ENCODE measurements at regions not wholly inside any gene's neighbourhood (a gene's known extent, or its start where the extent isn't known, plus 50 kb on each side); places are given as distances from the start of the nearest gene placed in this dataset.

- Histone ChIP-seq H3K36me3 (ENCODE audit: insufficient read depth, low read length) (no peaks in the 10 kb centered on the region), H3K9ac (ENCODE audit: low read length) (no peak overlapping the region), H4K20me1 (ENCODE audit: insufficient read depth, low read length) (no peaks in the 10 kb centered on the region), H3K79me2 (ENCODE audit: insufficient read depth, low read length) (no peaks in the 10 kb centered on the region), H3K27ac (ENCODE audit: low read depth, low read length) (no peak overlapping the region), H3K4me2 (ENCODE audit: low read length) (no peak overlapping the region), H3K27me3 (ENCODE audit: insufficient read depth, low read length) (no peaks in the 10 kb centered on the region), H3K4me3 (ENCODE audit: insufficient read depth, low read depth, low read length) (no peak overlapping the region), H3K9me3 (ENCODE audit: insufficient read depth, low read depth, low read length) (no peaks in the 10 kb centered on the region), H3K4me1 (ENCODE audit: insufficient read depth, low read length) (peaks cover 24% of the 10 kb centered on the region), H2AFZ (ENCODE audit: low read depth, low read length) (no peak overlapping the region)
- Mint-ChIP-seq H3K36me3 (ENCODE audit: low read depth, unreplicated experiment) (no peaks in the 10 kb centered on the region), H3K9me3 (ENCODE audit: unreplicated experiment) (peaks cover 12% of the 10 kb centered on the region), H3K4me3 (ENCODE audit: unreplicated experiment) (no peak overlapping the region), H3K27me3 (ENCODE audit: low read depth, unreplicated experiment) (no peaks in the 10 kb centered on the region), H3K27ac (ENCODE audit: unreplicated experiment) (no peak overlapping the region), H3K4me1 (ENCODE audit: low read depth, unreplicated experiment) (peaks cover 16% of the 10 kb centered on the region)
- TF ChIP-seq CTCF (IDR thresholded peaks at IDR 0.05; ENCODE audit: insufficient read depth, low read depth, low read length), result no peak
- TF ChIP-seq EZH2 (IDR thresholded peaks at IDR 0.05; ENCODE audit: insufficient read depth, low read length), result no peak
- DNase-seq (ENCODE audit: low read depth), result no peak
- FAIRE-seq, result no peak
Measured at GRCh38 chr4:79653871-79654270, 245.8 kb upstream of the GK2 start.

- peak overlapping the region; percentile 1 for H3K9ac ChIP-seq (ENCODE audit: low read length)
- no peaks in the 10 kb centered on the region for H3K9me3 ChIP-seq (ENCODE audit: insufficient read depth, low read depth, low read length)
- H3K4me1 ChIP-seq (ENCODE audit: insufficient read depth, low read length), result peaks cover 24% of the 10 kb centered on the region
- no peaks in the 10 kb centered on the region for H3K27me3 ChIP-seq (ENCODE audit: insufficient read depth, low read length)
- no peaks in the 10 kb centered on the region for H3K79me2 ChIP-seq (ENCODE audit: insufficient read depth, low read length)
- H3K4me1 Mint-ChIP-seq (ENCODE audit: low read depth, unreplicated experiment), result peaks cover 16% of the 10 kb centered on the region
- no peak for TF ChIP-seq CTCF (IDR thresholded peaks at IDR 0.05; ENCODE audit: insufficient read depth, low read depth, low read length)
- TF ChIP-seq EZH2 (IDR thresholded peaks at IDR 0.05; ENCODE audit: insufficient read depth, low read length), result no peak
- FAIRE-seq (no peak), DNase-seq (ENCODE audit: low read depth) (no peak)
- H3K27me3 Mint-ChIP-seq (ENCODE audit: low read depth, unreplicated experiment), result no peaks in the 10 kb centered on the region
- H4K20me1 ChIP-seq (ENCODE audit: insufficient read depth, low read length), result no peaks in the 10 kb centered on the region
- no peak overlapping the region for H2AFZ ChIP-seq (ENCODE audit: low read depth, low read length)
- no peak overlapping the region for H3K4me3 Mint-ChIP-seq (ENCODE audit: unreplicated experiment)
- H3K9me3 Mint-ChIP-seq (ENCODE audit: unreplicated experiment), result peaks cover 6% of the 10 kb centered on the region
- peak overlapping the region; percentile 72 for H3K27ac ChIP-seq (ENCODE audit: low read depth, low read length)
- no peaks in the 10 kb centered on the region for H3K36me3 ChIP-seq (ENCODE audit: insufficient read depth, low read length)
- no peak overlapping the region for H3K27ac Mint-ChIP-seq (ENCODE audit: unreplicated experiment)
- no peak overlapping the region for H3K4me3 ChIP-seq (ENCODE audit: insufficient read depth, low read depth, low read length)
- peak overlapping the region; percentile 1 for H3K4me2 ChIP-seq (ENCODE audit: low read length)
- no peaks in the 10 kb centered on the region for H3K36me3 Mint-ChIP-seq (ENCODE audit: low read depth, unreplicated experiment)
Measured at GRCh38 chr4:79652738-79653137, 244.7 kb upstream of the GK2 start.

- Mint-ChIP-seq H3K9me3 (ENCODE audit: unreplicated experiment) (peaks cover 3% of the 10 kb centered on the region), H3K36me3 (ENCODE audit: low read depth, unreplicated experiment) (no peaks in the 10 kb centered on the region), H3K4me1 (ENCODE audit: low read depth, unreplicated experiment) (peaks cover 16% of the 10 kb centered on the region), H3K27ac (ENCODE audit: unreplicated experiment) (no peak overlapping the region), H3K27me3 (ENCODE audit: low read depth, unreplicated experiment) (no peaks in the 10 kb centered on the region), H3K4me3 (ENCODE audit: unreplicated experiment) (no peak overlapping the region)
- no peaks in the 10 kb centered on the region for H3K9me3 ChIP-seq (ENCODE audit: insufficient read depth, low read depth, low read length)
- H3K27me3 ChIP-seq (ENCODE audit: insufficient read depth, low read length), result no peaks in the 10 kb centered on the region
- TF ChIP-seq EZH2 (IDR thresholded peaks at IDR 0.05; ENCODE audit: insufficient read depth, low read length) (no peak), CTCF (IDR thresholded peaks at IDR 0.05; ENCODE audit: insufficient read depth, low read depth, low read length) (no peak)
- DNase-seq (ENCODE audit: low read depth) (peak; percentile 75), FAIRE-seq (no peak)
- H3K79me2 ChIP-seq (ENCODE audit: insufficient read depth, low read length), result no peaks in the 10 kb centered on the region
- no peak overlapping the region for H2AFZ ChIP-seq (ENCODE audit: low read depth, low read length)
- H3K27ac ChIP-seq (ENCODE audit: low read depth, low read length), result peak overlapping the region; percentile 72
- H3K4me3 ChIP-seq (ENCODE audit: insufficient read depth, low read depth, low read length), result no peak overlapping the region
- H3K4me2 ChIP-seq (ENCODE audit: low read length), result peak overlapping the region; percentile 1
- H3K9ac ChIP-seq (ENCODE audit: low read length), result peak overlapping the region; percentile 48
- H4K20me1 ChIP-seq (ENCODE audit: insufficient read depth, low read length), result no peaks in the 10 kb centered on the region
- H3K36me3 ChIP-seq (ENCODE audit: insufficient read depth, low read length), result no peaks in the 10 kb centered on the region
- peaks cover 24% of the 10 kb centered on the region for H3K4me1 ChIP-seq (ENCODE audit: insufficient read depth, low read length)
Measured at GRCh38 chr4:79652232-79652631, 244.2 kb upstream of the GK2 start.

Measured in astrocyte (in vitro differentiated cells and primary cell).